ENCODE measurements at regions not wholly inside any gene's neighbourhood (a gene's known extent, or its start where the extent isn't known, plus 50 kb on each side); places are given as distances from the start of the nearest gene placed in this dataset.
"Not testable (repeated sequence)": the region's sequence is repeated elsewhere in the genome, so short reads cannot be mapped to it uniquely, and the experiment has no call there.

- intact Hi-C loops (cut with DNase I, micrococcal nuclease) = loop anchor here in 1 of 2 experiments (10.0 kb wide), 1 partner anchor 447 kb away; no protein-coding TSS in a partner anchor
- Mint-ChIP-seq H3K4me3 (no peak overlapping the region), H3K27me3 (peaks cover 2% of the 10 kb centered on the region), H3K9me3 (ENCODE audit: low read depth) (no peaks in the 10 kb centered on the region), H3K27ac (no peak overlapping the region), H3K36me3 (ENCODE audit: low read depth) (no peaks in the 10 kb centered on the region), H3K4me1 (no peaks in the 10 kb centered on the region)
- no peak for DNase-seq
- POLR2A ChIA-PET = no interaction called here
- CTCF ChIA-PET = interaction anchor here (0.9 kb wide), 1 partner anchor 25 kb away, joined by 4 read pairs; no protein-coding TSS in a partner anchor
- no peak for ATAC-seq
Observed at GRCh38 chr2:180607514-180608049, 372.8 kb upstream of the UBE2E3 start.

GRCh38 chr2:180604077-180604476, 376.3 kb upstream of the UBE2E3 start:
- Mint-ChIP-seq H3K27me3 (no peaks in the 10 kb centered on the region), H3K4me3 (no peak overlapping the region), H3K9me3 (ENCODE audit: low read depth) (no peaks in the 10 kb centered on the region), H3K36me3 (ENCODE audit: low read depth) (no peaks in the 10 kb centered on the region), H3K4me1 (no peaks in the 10 kb centered on the region), H3K27ac (no peak overlapping the region)
- ATAC-seq (peak; percentile 33), DNase-seq (peak; percentile 18)
- intact Hi-C loops (cut with DNase I, micrococcal nuclease) = loop anchor here (2.0 to 10.0 kb wide), 2 partner anchors 451 to 455 kb away; no protein-coding TSS in a partner anchor
- POLR2A ChIA-PET = no interaction called here
- CTCF ChIA-PET = interaction anchor here (0.9 kb wide), 1 partner anchor 47 kb away, joined by 3 read pairs; no protein-coding TSS in a partner anchor

- intact Hi-C loops (cut with DNase I, micrococcal nuclease) = loop anchor here in 1 of 2 experiments (10.0 kb wide), 1 partner anchor 454 kb away; no protein-coding TSS in a partner anchor
- Mint-ChIP-seq H3K36me3 (ENCODE audit: low read depth) (no peaks in the 10 kb centered on the region), H3K27me3 (no peaks in the 10 kb centered on the region), H3K4me1 (no peaks in the 10 kb centered on the region), H3K9me3 (ENCODE audit: low read depth) (no peaks in the 10 kb centered on the region), H3K4me3 (no peak overlapping the region), H3K27ac (no peak overlapping the region)
- ChIA-PET POLR2A (no interaction called here), CTCF (interaction anchor here (0.6 kb wide), 2 partner anchors 19 to 279 kb away, joined by 3 read pairs; no protein-coding TSS in a partner anchor)
- DNase-seq (no peak), ATAC-seq (no peak)
Observed at GRCh38 chr2:180601016-180601415, 379.4 kb upstream of the UBE2E3 start.

GRCh38 chr2:180599804-180600203, 380.6 kb upstream of the UBE2E3 start:
- intact Hi-C loops (cut with DNase I, micrococcal nuclease) = loop anchor here in 1 of 2 experiments (10.0 kb wide), 1 partner anchor 455 kb away; no protein-coding TSS in a partner anchor
- Mint-ChIP-seq H3K27ac (no peak overlapping the region), H3K27me3 (no peaks in the 10 kb centered on the region), H3K4me1 (no peaks in the 10 kb centered on the region), H3K4me3 (no peak overlapping the region), H3K9me3 (ENCODE audit: low read depth) (no peaks in the 10 kb centered on the region), H3K36me3 (ENCODE audit: low read depth) (no peaks in the 10 kb centered on the region)
- POLR2A ChIA-PET = no interaction called here
- DNase-seq (no peak), ATAC-seq (no peak)
- CTCF ChIA-PET = no interaction called here

GRCh38 chr2:180597179-180597578, 383.2 kb upstream of the UBE2E3 start:
- CTCF ChIA-PET = no interaction called here
- DNase-seq (no peak), ATAC-seq (no peak)
- Mint-ChIP-seq H3K27me3 (no peaks in the 10 kb centered on the region), H3K4me3 (no peak overlapping the region), H3K4me1 (no peaks in the 10 kb centered on the region), H3K9me3 (ENCODE audit: low read depth) (no peaks in the 10 kb centered on the region), H3K27ac (no peak overlapping the region), H3K36me3 (ENCODE audit: low read depth) (no peaks in the 10 kb centered on the region)
- POLR2A ChIA-PET = no interaction called here
- intact Hi-C loops (cut with DNase I, micrococcal nuclease) = no loop called here

GRCh38 chr2:180596453-180596852, 384.0 kb upstream of the UBE2E3 start:
- ChIA-PET CTCF (no interaction called here), POLR2A (no interaction called here)
- Mint-ChIP-seq H3K9me3 (ENCODE audit: low read depth) (no peaks in the 10 kb centered on the region), H3K36me3 (ENCODE audit: low read depth) (no peaks in the 10 kb centered on the region), H3K4me1 (peaks cover 2% of the 10 kb centered on the region), H3K27ac (no peak overlapping the region), H3K27me3 (no peaks in the 10 kb centered on the region), H3K4me3 (no peak overlapping the region)
- intact Hi-C loops (cut with DNase I, micrococcal nuclease) = no loop called here
- no peak for ATAC-seq
- DNase-seq = no peak

GRCh38 chr2:180591947-180592346, 388.5 kb upstream of the UBE2E3 start:
- CTCF ChIA-PET = no interaction called here
- intact Hi-C loops (cut with DNase I, micrococcal nuclease) = no loop called here
- no peaks in the 10 kb centered on the region for H3K36me3 Mint-ChIP-seq (ENCODE audit: low read depth)
- peaks cover 6% of the 10 kb centered on the region for H3K4me1 Mint-ChIP-seq
- H3K4me3 Mint-ChIP-seq = no peak overlapping the region
- no peaks in the 10 kb centered on the region for H3K27me3 Mint-ChIP-seq
- peaks cover 10% of the 10 kb centered on the region for H3K9me3 Mint-ChIP-seq (ENCODE audit: low read depth)
- H3K27ac Mint-ChIP-seq = no peak overlapping the region
- POLR2A ChIA-PET = no interaction called here
- no peak for ATAC-seq
- DNase-seq = no peak

GRCh38 chr2:180591093-180591781, 389.2 kb upstream of the UBE2E3 start:
- CTCF ChIA-PET; H3K36me3 Mint-ChIP-seq (ENCODE audit: low read depth); ATAC-seq; H3K27me3 Mint-ChIP-seq; H3K4me3 Mint-ChIP-seq; intact Hi-C loops (cut with DNase I, micrococcal nuclease); H3K27ac Mint-ChIP-seq; H3K4me1 Mint-ChIP-seq; POLR2A ChIA-PET; H3K9me3 Mint-ChIP-seq (ENCODE audit: low read depth): not testable (repeated sequence)
- DNase-seq = peak; percentile 7

- Mint-ChIP-seq H3K4me3 (no peak overlapping the region), H3K9me3 (ENCODE audit: low read depth) (peaks cover under 1% of the 10 kb centered on the region), H3K27ac (no peak overlapping the region), H3K36me3 (ENCODE audit: low read depth) (no peaks in the 10 kb centered on the region), H3K27me3 (peaks cover 2% of the 10 kb centered on the region), H3K4me1 (no peaks in the 10 kb centered on the region)
- POLR2A ChIA-PET = no interaction called here
- CTCF ChIA-PET = interaction anchor here (0.7 to 1.5 kb wide), 2 partner anchors 24 to 354 kb away, joined by 3 to 4 read pairs; no protein-coding TSS in a partner anchor
- peak; percentile 42 for ATAC-seq
- DNase-seq = no peak
- intact Hi-C loops (cut with DNase I, micrococcal nuclease) = no loop called here
Observed at GRCh38 chr2:180583441-180584140, 396.8 kb upstream of the UBE2E3 start.

GRCh38 chr2:180579388-180579787, 401.0 kb upstream of the UBE2E3 start:
- H3K36me3 Mint-ChIP-seq (ENCODE audit: low read depth) = no peaks in the 10 kb centered on the region
- DNase-seq = no peak
- intact Hi-C loops (cut with DNase I, micrococcal nuclease) = no loop called here
- H3K4me3 Mint-ChIP-seq = no peak overlapping the region
- H3K4me1 Mint-ChIP-seq = no peaks in the 10 kb centered on the region
- H3K27ac Mint-ChIP-seq = no peak overlapping the region
- peaks cover 2% of the 10 kb centered on the region for H3K27me3 Mint-ChIP-seq
- no peaks in the 10 kb centered on the region for H3K9me3 Mint-ChIP-seq (ENCODE audit: low read depth)
- ChIA-PET CTCF (interaction anchor here (0.6 kb wide), 1 partner anchor 1136 kb away, joined by 3 read pairs; no protein-coding TSS in a partner anchor), POLR2A (no interaction called here)
- ATAC-seq = no peak

- intact Hi-C loops (cut with DNase I, micrococcal nuclease) = no loop called here
- no peak for DNase-seq
- H3K27me3 Mint-ChIP-seq = peaks cover 3% of the 10 kb centered on the region
- ChIA-PET CTCF (no interaction called here), POLR2A (no interaction called here)
- H3K36me3 Mint-ChIP-seq (ENCODE audit: low read depth) = no peaks in the 10 kb centered on the region
- no peak overlapping the region for H3K27ac Mint-ChIP-seq
- H3K4me3 Mint-ChIP-seq = no peak overlapping the region
- no peak for ATAC-seq
- H3K9me3 Mint-ChIP-seq (ENCODE audit: low read depth) = no peaks in the 10 kb centered on the region
- no peaks in the 10 kb centered on the region for H3K4me1 Mint-ChIP-seq
Observed at GRCh38 chr2:180578441-180578840, 402.0 kb upstream of the UBE2E3 start.

GRCh38 chr2:180577567-180577966, 402.8 kb upstream of the UBE2E3 start:
- Mint-ChIP-seq H3K36me3 (ENCODE audit: low read depth) (no peaks in the 10 kb centered on the region), H3K4me1 (no peaks in the 10 kb centered on the region), H3K9me3 (ENCODE audit: low read depth) (no peaks in the 10 kb centered on the region), H3K27me3 (peaks cover 3% of the 10 kb centered on the region), H3K27ac (no peak overlapping the region), H3K4me3 (no peak overlapping the region)
- ATAC-seq (no peak), DNase-seq (no peak)
- intact Hi-C loops (cut with DNase I, micrococcal nuclease) = no loop called here
- ChIA-PET POLR2A (no interaction called here), CTCF (no interaction called here)
